ENCODE measurements at regions not wholly inside any gene's neighbourhood (a gene's known extent, or its start where the extent isn't known, plus 50 kb on each side); places are given as distances from the start of the nearest gene placed in this dataset.
A peak's percentile ranks its signal among the peaks of the same experiment; 100 is the strongest.

DNA sequence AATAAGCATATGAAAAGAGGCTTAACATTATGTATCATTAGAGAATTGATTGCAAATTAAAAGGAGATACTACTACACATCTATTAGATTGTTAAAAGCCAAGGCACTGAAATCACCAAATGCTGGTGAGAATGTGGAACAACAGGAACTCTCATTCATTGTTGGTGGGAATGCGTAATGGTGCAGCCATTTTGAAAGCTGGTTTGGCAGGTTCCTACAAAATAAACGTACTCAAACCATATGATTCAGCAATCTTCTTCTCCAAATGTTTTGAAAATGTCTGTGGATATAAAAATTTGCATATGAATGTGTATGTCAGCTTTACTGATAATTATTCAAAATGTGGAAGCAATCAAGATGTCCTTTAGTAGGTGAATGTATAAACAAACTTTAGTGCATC lies 176.4 kb upstream of the PLET1 start:
- H3K27ac ChIP-seq = no peak overlapping the region
- H3K4me3 ChIP-seq = no peak overlapping the region
- no peak for DNase-seq (ENCODE audit: extremely low spot score in 2 of 2)
- intact Hi-C loops (cut with DNase I) = no loop called here
- no peaks in the 10 kb centered on the region for H3K27me3 ChIP-seq
- peaks cover 10% of the 10 kb centered on the region for H3K9me3 ChIP-seq
- TF ChIP-seq, protein P1, sequence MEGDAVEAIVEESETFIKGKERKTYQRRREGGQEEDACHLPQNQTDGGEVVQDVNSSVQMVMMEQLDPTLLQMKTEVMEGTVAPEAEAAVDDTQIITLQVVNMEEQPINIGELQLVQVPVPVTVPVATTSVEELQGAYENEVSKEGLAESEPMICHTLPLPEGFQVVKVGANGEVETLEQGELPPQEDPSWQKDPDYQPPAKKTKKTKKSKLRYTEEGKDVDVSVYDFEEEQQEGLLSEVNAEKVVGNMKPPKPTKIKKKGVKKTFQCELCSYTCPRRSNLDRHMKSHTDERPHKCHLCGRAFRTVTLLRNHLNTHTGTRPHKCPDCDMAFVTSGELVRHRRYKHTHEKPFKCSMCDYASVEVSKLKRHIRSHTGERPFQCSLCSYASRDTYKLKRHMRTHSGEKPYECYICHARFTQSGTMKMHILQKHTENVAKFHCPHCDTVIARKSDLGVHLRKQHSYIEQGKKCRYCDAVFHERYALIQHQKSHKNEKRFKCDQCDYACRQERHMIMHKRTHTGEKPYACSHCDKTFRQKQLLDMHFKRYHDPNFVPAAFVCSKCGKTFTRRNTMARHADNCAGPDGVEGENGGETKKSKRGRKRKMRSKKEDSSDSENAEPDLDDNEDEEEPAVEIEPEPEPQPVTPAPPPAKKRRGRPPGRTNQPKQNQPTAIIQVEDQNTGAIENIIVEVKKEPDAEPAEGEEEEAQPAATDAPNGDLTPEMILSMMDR (IDR thresholded peaks at IDR 0.05) = no peak
- TF ChIP-seq POLR2AphosphoS5 (IDR thresholded peaks at IDR 0.05; ENCODE audit: insufficient read depth in 1 of 2, low read depth in 1 of 2) = peak in 1 of 2 donors; percentile 33
- H3K4me1 ChIP-seq = no peaks in the 10 kb centered on the region
- H3K36me3 ChIP-seq = no peaks in the 10 kb centered on the region

DNA sequence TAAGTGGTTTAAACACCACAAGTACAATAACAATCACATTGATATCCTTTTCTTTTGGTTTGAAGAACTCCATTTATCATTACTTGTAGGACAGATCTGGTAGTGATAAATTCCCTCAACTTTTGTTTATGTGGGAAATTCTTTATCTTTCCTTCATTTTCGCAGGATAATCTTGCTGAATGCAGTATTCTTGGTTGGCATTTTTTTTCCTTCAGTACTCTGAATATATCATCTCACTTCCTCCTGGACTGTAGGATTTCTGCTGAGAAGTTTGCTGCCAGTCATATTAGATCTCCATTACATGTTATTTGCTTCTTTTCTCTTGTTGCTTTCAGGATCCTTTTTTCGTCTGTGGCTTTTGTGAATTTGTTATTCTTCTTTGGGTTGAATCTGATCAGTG lies 179.0 kb upstream of the PLET1 start:
- no peaks in the 10 kb centered on the region for H3K36me3 ChIP-seq
- TF ChIP-seq POLR2AphosphoS5 (IDR thresholded peaks at IDR 0.05; ENCODE audit: insufficient read depth in 1 of 2, low read depth in 1 of 2) (no peak), POLR2A (IDR thresholded peaks at IDR 0.05) (no peak)
- TF ChIP-seq, protein P1 (IDR thresholded peaks at IDR 0.05) = no peak
- H3K9me3 ChIP-seq = peaks cover 10% of the 10 kb centered on the region
- H3K27me3 ChIP-seq = no peaks in the 10 kb centered on the region
- no peaks in the 10 kb centered on the region for H3K4me1 ChIP-seq
- intact Hi-C loops (cut with DNase I) = no loop called here
- H3K27ac ChIP-seq = no peak overlapping the region
- no peak for DNase-seq (ENCODE audit: extremely low spot score in 2 of 2)
- H3K4me3 ChIP-seq = no peak overlapping the region

DNA sequence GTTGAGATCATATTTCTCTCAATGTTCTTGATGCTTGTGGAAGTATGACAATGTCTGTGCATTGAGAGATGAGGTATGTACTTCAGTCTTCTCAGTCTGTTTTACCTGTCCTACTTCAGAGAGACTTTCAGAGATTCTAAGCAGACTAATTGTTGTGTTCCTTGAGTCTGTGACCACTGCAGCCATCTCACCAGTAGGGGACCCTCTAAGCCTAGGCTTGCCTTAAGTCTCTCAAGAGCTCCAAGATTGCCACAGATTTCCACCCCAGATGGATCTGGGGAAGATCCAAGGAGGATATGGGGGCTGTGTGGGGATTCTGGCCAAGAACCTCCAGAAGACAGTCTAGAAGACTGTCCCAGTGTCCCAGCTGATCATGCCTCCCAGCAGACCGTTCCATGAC lies 179.9 kb upstream of the PLET1 start:
- no peak overlapping the region for H3K4me3 ChIP-seq
- H3K27me3 ChIP-seq = no peaks in the 10 kb centered on the region
- H3K36me3 ChIP-seq = no peaks in the 10 kb centered on the region
- TF ChIP-seq POLR2AphosphoS5 (IDR thresholded peaks at IDR 0.05; ENCODE audit: insufficient read depth in 1 of 2, low read depth in 1 of 2) = no peak
- no peak for TF ChIP-seq POLR2A (IDR thresholded peaks at IDR 0.05)
- TF ChIP-seq, protein P1 (IDR thresholded peaks at IDR 0.05) = no peak
- intact Hi-C loops (cut with DNase I) = no loop called here
- H3K4me1 ChIP-seq = no peaks in the 10 kb centered on the region
- peaks cover 10% of the 10 kb centered on the region for H3K9me3 ChIP-seq
- DNase-seq (ENCODE audit: extremely low spot score in 2 of 2) = no peak
- no peak overlapping the region for H3K27ac ChIP-seq

DNA sequence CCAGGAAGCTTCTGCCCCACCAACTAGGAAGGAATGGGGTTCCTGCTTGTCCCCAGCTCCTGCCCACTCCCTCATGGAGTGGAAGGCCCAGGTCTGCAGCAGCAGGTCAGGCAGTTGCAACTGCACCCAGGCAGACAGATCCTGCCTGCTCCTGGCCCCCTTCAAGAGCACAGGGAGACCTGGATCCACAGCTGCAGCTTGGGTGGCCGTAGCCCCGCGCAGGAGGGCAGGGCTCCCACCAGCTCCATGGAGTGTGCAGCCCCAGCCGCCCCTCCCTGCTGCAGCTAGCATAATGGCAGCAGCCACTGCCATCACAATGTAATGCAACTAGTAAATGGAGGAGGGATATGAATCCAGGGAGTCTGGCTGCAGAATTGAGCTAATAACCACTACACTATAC lies 187.5 kb upstream of the PLET1 start:
- no peak overlapping the region for H3K27ac ChIP-seq
- H3K4me3 ChIP-seq = no peak overlapping the region
- no peaks in the 10 kb centered on the region for H3K36me3 ChIP-seq
- intact Hi-C loops (cut with DNase I) = no loop called here
- no peak for TF ChIP-seq POLR2AphosphoS5 (IDR thresholded peaks at IDR 0.05; ENCODE audit: insufficient read depth in 1 of 2, low read depth in 1 of 2)
- TF ChIP-seq POLR2A (IDR thresholded peaks at IDR 0.05) = no peak
- TF ChIP-seq, protein P1 (IDR thresholded peaks at IDR 0.05) = no peak
- H3K27me3 ChIP-seq = no peaks in the 10 kb centered on the region
- no peak for DNase-seq (ENCODE audit: extremely low spot score in 2 of 2)
- no peaks in the 10 kb centered on the region for H3K9me3 ChIP-seq
- H3K4me1 ChIP-seq = no peaks in the 10 kb centered on the region

DNA sequence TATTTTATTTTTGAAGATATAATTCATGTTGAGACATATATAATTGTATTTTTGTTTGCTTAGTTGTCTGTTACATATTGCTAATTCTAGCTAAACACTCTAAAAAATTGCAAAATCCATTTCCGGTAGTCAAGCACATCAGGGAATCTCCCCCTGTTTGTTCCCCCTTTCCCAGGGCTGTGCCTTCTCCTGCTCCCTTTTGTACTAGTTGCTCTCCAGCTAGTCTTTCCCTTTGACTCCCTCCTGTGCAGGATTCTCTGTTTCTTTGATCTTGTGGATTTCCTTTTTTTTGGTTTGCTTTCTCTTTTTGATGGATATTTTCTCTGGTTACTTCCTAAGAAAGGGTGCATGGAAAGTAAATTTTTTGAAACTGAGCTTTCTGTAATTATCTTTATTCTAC lies 188.1 kb upstream of the PLET1 start:
- Histone ChIP-seq H3K36me3 (no peaks in the 10 kb centered on the region), H3K4me3 (no peak overlapping the region), H3K27ac (no peak overlapping the region), H3K4me1 (no peaks in the 10 kb centered on the region), H3K27me3 (no peaks in the 10 kb centered on the region), H3K9me3 (no peaks in the 10 kb centered on the region)
- no peak for TF ChIP-seq POLR2A (IDR thresholded peaks at IDR 0.05)
- no peak for DNase-seq (ENCODE audit: extremely low spot score in 2 of 2)
- intact Hi-C loops (cut with DNase I) = no loop called here

DNA sequence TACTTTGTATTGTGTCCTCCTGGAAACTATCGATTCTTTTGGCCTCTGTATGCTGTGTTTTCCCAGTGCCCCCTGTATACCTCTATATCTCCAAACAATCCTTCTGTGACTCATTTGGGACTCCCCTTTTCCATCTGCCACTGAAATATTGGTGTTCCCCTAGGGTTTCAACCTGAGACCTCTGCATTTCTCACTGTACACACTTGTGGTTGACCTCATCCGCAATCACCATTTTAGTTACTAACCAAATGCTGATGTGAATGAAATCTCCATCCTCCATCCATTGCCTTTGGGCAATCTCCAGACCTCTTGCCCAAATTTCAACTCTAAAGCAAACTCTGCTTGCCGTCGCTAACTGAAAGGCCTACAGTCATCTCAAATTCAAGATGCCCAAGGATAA lies 190.6 kb upstream of the PLET1 start:
- no peak for TF ChIP-seq POLR2A (IDR thresholded peaks at IDR 0.05)
- TF ChIP-seq, protein P1 (IDR thresholded peaks at IDR 0.05) = no peak
- TF ChIP-seq POLR2AphosphoS5 (IDR thresholded peaks at IDR 0.05; ENCODE audit: insufficient read depth in 1 of 2, low read depth in 1 of 2) = no peak
- H3K9me3 ChIP-seq = no peaks in the 10 kb centered on the region
- intact Hi-C loops (cut with DNase I) = no loop called here

More for the DNA sequence above, 190.6 kb upstream of the PLET1 start:
- Histone ChIP-seq H3K36me3 (no peaks in the 10 kb centered on the region), H3K4me3 (no peak overlapping the region), H3K27me3 (no peaks in the 10 kb centered on the region), H3K4me1 (no peaks in the 10 kb centered on the region), H3K27ac (no peak overlapping the region)
- DNase-seq (ENCODE audit: extremely low spot score in 2 of 2) = no peak

All from vagina (tissue), 2 donors.